Ramos (cell line): ENCODE measurements at regions not wholly inside any gene's neighbourhood (a gene's known extent, or its start where the extent isn't known, plus 50 kb on each side); places are given as distances from the start of the nearest gene placed in this dataset.

Source experiments
- in situ Hi-C: fragments of 300-500 bp; cut with MboI; formaldehyde crosslinking; loops from one replicate; pipeline ENCODE4 v1.14.3; 2022; ENCODE audit warnings: low sequenced_read_pairs; ENCODE audit not compliant: unreplicated experiment

DNA sequence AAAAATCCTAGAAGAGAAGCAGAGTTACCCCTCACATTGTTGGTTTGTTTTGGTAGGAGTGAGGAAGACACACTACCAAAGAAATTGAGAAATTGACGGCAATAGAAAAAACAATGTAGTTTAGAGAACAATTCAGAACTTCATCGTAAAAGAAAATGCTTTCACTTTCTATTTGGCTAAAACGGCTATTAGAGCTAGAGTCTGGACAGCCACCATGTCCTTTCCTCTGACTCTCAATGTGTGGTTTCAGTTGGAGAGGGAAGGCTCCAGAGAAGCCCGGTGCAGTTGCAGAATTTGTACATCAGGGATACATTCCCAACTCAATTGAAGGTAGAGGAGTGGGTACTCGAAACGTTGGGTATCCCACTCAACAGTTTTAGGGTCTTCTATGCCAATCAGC lies 535.3 kb downstream of the GALC start:
- in situ Hi-C loops: no loop called here

DNA sequence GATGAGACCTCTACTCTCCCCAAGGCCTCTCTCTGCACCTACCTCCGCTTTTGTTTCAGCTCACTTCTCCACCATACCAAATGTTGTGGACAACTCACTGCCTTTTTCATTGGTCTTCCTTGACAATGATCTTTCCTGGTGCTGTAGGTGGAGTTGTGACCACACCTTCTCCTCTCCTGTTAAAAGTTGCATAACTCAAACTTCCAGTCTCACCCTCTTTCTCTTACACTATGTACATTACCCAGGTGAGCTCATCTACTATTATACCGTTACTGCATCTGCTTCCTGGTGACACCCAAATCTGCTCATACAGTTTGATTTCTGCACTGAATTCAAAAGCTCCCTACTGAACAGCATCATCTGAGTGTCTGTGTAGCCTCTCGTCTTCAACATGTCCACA lies 542.8 kb downstream of the GALC start:
- in situ Hi-C loops: no loop called here

DNA sequence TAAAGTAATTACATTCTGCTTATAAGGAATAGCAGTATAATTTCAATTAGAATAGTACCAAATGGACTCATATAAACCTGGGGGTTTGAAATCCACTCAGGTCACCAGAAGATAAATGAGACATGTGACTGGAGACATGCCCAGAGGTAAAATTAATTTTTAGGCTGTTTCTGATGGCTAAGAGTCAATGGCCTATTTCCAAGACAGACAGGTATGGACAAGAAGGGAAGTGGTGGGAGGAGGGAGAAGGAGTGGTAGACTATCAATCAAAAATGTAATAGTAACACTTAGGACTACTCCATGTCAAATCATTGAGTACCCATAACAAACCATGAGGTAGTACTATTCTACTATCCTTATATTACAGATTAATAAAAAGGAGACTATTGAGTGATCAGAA lies 544.0 kb downstream of the GALC start:
- in situ Hi-C loops: no loop called here

- in situ Hi-C loops: no loop called here
Measured at GRCh38 chr14:87443787-87444186, 549.2 kb downstream of the GALC start.

GRCh38 chr14:87443039-87443438 lies 549.9 kb downstream of the GALC start:
- in situ Hi-C loops: no loop called here

DNA sequence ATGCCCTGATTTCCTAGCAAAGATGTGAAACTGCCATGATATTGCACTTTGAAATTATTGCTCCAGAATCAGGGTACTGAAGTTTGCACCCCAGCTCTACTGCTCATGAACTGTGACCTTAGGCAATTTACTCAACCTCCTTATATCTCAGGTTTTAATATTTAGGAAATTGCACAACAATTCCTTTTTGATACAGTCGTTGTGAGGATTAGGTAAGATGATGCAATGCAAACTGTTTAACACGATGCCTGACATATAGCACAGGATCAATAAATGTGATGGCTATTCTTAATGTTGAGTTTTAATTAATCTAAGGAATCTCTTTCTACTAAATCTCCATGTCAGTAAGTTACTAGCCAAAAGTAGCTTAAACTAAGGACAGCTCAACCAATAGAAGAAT lies 555.8 kb downstream of the GALC start:
- in situ Hi-C loops: no loop called here

GRCh38 chr14:87434680-87435079 lies 558.3 kb downstream of the GALC start:
- in situ Hi-C loops: no loop called here

DNA sequence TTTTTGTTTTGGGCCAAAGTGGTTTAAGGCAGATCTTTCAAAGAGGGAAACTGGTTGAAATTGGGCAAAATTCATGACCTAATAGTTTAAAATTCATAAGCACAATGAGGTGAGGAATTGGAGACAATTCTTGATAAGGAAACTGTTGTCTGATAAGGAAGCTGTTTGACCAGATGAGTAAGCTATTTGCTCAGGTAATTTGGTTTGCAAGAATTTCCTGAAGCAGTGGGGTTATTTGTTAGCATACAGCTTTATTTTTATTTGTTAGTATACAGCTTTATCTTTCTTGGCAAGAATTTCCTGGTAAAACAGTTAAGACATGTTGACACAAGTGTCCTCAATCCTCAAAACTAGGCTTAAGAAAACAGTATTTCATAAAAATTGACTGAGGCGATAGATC lies 559.0 kb downstream of the GALC start:
- in situ Hi-C loops: no loop called here

GRCh38 chr14:87432698-87433097 lies 560.3 kb downstream of the GALC start:
- in situ Hi-C loops: no loop called here

GRCh38 chr14:87430810-87431209 lies 562.2 kb downstream of the GALC start:
- in situ Hi-C loops: no loop called here

- in situ Hi-C loops: no loop called here
Measured at GRCh38 chr14:87430214-87430613, 562.8 kb downstream of the GALC start.

DNA sequence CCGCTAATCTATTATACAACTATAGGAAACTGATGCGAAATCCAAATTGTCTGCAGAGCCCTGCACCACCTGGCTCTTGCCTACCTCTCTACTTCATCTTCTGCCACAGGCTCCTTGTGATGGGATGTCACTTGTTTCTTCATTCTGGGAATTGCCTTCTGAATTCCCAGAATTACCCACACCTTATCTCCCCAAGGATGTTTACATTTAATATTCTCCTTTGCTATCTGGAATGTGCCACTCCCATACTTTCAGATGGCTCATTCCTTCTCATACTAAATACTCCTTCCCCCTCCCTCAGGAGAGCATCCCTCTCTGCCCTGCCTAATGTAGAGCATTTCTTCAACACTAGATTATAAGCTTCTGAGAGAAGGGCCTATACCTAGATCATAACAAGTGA lies 573.1 kb downstream of the GALC start:
- in situ Hi-C loops: no loop called here

- in situ Hi-C loops: no loop called here
Measured at GRCh38 chr14:87411370-87411769, 581.6 kb downstream of the GALC start.

DNA sequence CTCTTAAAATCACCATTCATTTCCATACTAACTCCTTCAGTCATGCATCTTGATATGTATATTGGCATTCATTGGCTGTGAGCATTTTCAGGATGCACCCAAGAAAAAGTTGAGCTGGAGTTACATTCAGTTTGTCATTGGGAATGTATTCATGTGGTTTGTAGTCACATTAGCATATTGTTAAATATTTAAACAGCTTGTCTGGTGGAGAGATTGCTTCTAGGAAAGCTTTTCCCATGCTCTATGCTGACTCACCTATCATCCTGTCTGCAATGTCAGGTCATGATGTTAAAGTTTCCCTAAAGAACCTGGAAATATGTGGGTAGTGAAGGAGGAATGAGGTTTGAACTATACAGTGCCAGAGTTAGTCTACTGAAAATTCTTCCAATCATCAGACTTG lies 583.6 kb downstream of the GALC start:
- in situ Hi-C loops: no loop called here

- in situ Hi-C loops: no loop called here
Measured at GRCh38 chr14:87407344-87407743, 585.6 kb downstream of the GALC start.

DNA sequence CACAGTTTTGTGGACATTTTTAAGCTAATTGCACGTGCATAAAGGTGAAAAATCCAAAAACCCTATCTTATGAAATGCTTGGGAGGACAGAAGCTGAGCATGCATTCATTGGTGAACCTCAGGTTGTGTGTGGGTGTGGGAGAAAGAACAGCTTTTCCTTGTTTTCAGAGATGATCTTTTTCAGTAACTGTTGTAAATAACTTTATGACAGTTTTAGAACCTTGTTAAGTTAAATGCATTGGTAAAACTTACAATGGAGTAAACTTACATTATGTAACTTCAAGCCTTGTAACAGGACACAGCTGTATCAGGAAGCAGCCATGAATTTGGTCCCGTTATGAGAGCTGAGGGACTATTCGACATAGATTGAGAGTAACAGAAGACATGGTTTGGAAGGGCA lies 587.4 kb downstream of the GALC start:
- in situ Hi-C loops: no loop called here

- in situ Hi-C loops: no loop called here
Measured at GRCh38 chr14:87397499-87397898, 595.5 kb downstream of the GALC start.

GRCh38 chr14:87391066-87391465 lies 601.9 kb downstream of the GALC start:
- in situ Hi-C loops: no loop called here

GRCh38 chr14:87388946-87389345 lies 604.0 kb downstream of the GALC start:
- in situ Hi-C loops: no loop called here

DNA sequence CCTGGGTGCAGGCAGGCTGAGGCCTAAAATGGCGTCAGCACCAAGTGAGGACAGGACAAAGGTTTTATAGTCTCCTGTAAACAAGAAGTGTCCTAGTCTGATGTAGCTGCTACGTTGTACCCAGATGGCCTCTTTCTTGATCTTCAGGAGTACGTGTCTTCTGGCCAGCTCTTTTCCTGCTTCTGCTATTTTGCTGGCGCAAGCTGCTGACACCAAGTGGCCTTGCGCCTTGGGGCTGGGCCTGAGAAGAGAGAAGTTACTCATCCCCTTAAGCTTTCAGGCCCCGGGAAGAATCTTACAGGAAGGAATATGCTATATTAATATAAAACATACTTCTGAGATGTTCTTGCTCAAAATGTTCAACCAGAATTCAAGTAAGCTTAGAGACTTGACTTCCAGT lies 605.2 kb downstream of the GALC start:
- in situ Hi-C loops: no loop called here

DNA sequence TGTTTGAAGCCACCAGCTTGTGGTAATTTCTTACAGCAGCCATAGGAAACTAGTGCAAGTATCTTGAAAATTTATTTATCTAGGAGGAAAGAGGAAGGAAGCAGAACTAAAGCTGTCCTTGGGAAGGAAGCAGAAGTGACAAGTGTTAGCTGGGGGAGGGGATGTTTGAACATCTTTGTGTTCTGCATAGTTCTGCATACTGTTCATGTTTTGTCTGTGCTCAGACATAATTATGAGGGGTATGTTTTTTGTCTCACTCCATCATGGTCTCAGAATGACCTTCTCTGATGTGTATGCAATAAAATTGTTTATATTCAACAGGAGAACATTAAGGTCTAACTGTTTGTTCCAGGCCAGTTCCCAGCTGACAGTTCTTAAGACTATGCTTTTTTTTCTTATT lies 606.5 kb downstream of the GALC start:
- in situ Hi-C loops: no loop called here

GRCh38 chr14:87380054-87380453 lies 612.9 kb downstream of the GALC start:
- in situ Hi-C loops: no loop called here

DNA sequence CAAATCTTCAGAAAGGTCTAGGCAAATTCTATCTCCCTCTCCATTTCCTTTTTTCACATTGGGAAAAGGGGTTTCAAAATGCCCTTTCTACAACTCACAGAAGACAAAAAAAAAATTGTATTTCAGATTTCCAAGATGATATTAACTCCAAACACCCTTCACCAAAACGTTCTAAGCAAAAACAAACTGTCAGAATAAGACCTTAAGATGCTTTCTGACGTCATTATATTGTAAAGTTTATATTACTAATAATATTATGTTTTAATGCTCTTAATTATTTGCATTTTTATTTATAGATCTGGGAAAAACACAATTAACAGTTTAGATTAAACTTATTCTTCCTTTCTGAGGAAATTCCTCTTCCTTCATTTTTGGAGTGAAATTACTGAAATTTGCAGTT lies 624.2 kb downstream of the GALC start:
- in situ Hi-C loops: no loop called here
